GM23338 (cell line): ENCODE measurements at regions not wholly inside any gene's neighbourhood (a gene's known extent, or its start where the extent isn't known, plus 50 kb on each side); places are given as distances from the start of the nearest gene placed in this dataset.

ENCODE experiments used
- ATAC-seq: fragments of 200-7000 bp; cut with Tn5 transposase; 3 replicates; pipeline ENCODE4 v1.9.1; 2020
- DNase-seq: peaks from one replicate; pipeline ENCODE4 v3.0.0-alpha.2; 2015; ENCODE audit warnings: low spot score
- H2AFZ ChIP-seq: fragments of 200-600 bp; sonication (generic); 2 replicates; pipeline ENCODE4 v1.8.0; 2016; ENCODE audit warnings: antibody characterized with exemption, mild to moderate bottlenecking, moderate library complexity
- H3F3A ChIP-seq: fragments of 200-600 bp; sonication (generic); replicated peaks from 2 replicates; pipeline ENCODE4 v1.8.0; 2017; ENCODE audit warnings: antibody characterized with exemption, mixed run types, low read depth
- H3K27ac ChIP-seq: fragments of 200-600 bp; sonication (generic); 2 replicates; pipeline ENCODE4 v1.6.1; 2016; ENCODE audit warnings: low read depth
- H3K27me3 ChIP-seq: fragments of 200-600 bp; sonication (generic); 2 replicates; pipeline ENCODE4 v1.8.0; 2016; ENCODE audit warnings: mild to moderate bottlenecking, mixed run types, moderate library complexity; ENCODE audit not compliant: insufficient read depth
- H3K36me3 ChIP-seq: fragments of 200-600 bp; sonication (generic); 2 replicates; pipeline ENCODE4 v1.8.0; 2016; ENCODE audit warnings: mild to moderate bottlenecking; ENCODE audit not compliant: insufficient read depth
- H3K4me1 ChIP-seq: fragments of 200-600 bp; sonication (generic); 2 replicates; pipeline ENCODE4 v1.8.0; 2016; ENCODE audit warnings: mild to moderate bottlenecking, moderate library complexity; ENCODE audit not compliant: insufficient read depth
- H3K4me2 ChIP-seq: fragments of 200-600 bp; sonication (generic); 2 replicates; pipeline ENCODE4 v1.7.1; 2017; ENCODE audit warnings: mixed run types
- H3K4me3 ChIP-seq: fragments of 200-600 bp; sonication (generic); 2 replicates; pipeline ENCODE4 v1.6.1; 2016; ENCODE audit warnings: mixed run types
- H3K79me2 ChIP-seq: fragments of 200-600 bp; sonication (generic); replicated peaks from 2 replicates; pipeline ENCODE4 v1.8.0; 2017; ENCODE audit warnings: mild to moderate bottlenecking; ENCODE audit not compliant: insufficient read depth
- H3K9me2 ChIP-seq: fragments of 200-600 bp; sonication (generic); 2 replicates; pipeline ENCODE4 v1.8.0; 2017; ENCODE audit not compliant: insufficient read depth
- H4K20me1 ChIP-seq: fragments of 200-600 bp; sonication (generic); replicated peaks from 2 replicates; pipeline ENCODE4 v1.8.0; 2017; ENCODE audit warnings: mild to moderate bottlenecking; ENCODE audit not compliant: insufficient read depth
- H3K27ac Mint-ChIP-seq: 2 replicates; pipeline ENCODE4 v1.8.0; 2020; ENCODE audit warnings: inconsistent platforms, mild to moderate bottlenecking, moderate library complexity, mixed read lengths
- H3K27me3 Mint-ChIP-seq: 3 replicates; pipeline ENCODE4 v1.8.0; 2022; ENCODE audit warnings: low read depth, mild to moderate bottlenecking, moderate library complexity, mixed read lengths, inconsistent platforms; ENCODE audit not compliant: insufficient read depth, poor library complexity
- H3K36me3 Mint-ChIP-seq: 3 replicates; pipeline ENCODE4 v1.8.0; 2021; ENCODE audit warnings: low read depth, mild to moderate bottlenecking, inconsistent platforms, moderate library complexity, mixed read lengths
- H3K4me1 Mint-ChIP-seq: 3 replicates; pipeline ENCODE4 v1.8.0; 2020; ENCODE audit warnings: mild to moderate bottlenecking, inconsistent platforms, mixed read lengths
- H3K4me3 Mint-ChIP-seq: 3 replicates; pipeline ENCODE4 v1.8.0; 2021; ENCODE audit warnings: moderate library complexity, mild to moderate bottlenecking, inconsistent platforms, mixed read lengths
- H3K9me3 Mint-ChIP-seq: 3 replicates; pipeline ENCODE4 v1.8.0; 2020; ENCODE audit warnings: moderate library complexity, mild to moderate bottlenecking, inconsistent platforms, mixed read lengths
- CREB1 ChIP-seq: fragments of 250-450 bp; sonication (Bioruptor Pico); IDR thresholded peaks from 2 replicates; pipeline ENCODE4 v1.5.0; 2020; ENCODE audit warnings: low read depth, mild to moderate bottlenecking, moderate library complexity
- CTCF ChIP-seq, 2 experiments: fragments of 200-600 bp in 1 of 2; sonication (generic) in 1 of 2; conservative IDR thresholded peaks; 2 replicates each; pipeline versions ENCODE4 v1.5.1 to v1.6.1; 2016 to 2017; ENCODE audit warnings: antibody characterized with exemption in 2 of 2, low read depth in 2 of 2, mild to moderate bottlenecking in 2 of 2, moderate library complexity in 1 of 2
- ETS1 ChIP-seq: IDR thresholded peaks from 2 replicates; pipeline ENCODE4 v1.6.1; 2016; ENCODE audit warnings: antibody characterized with exemption
- JUNB ChIP-seq: IDR thresholded peaks from one replicate; pipeline ENCODE4 v1.6.1; 2016; ENCODE audit warnings: antibody characterized with exemption; ENCODE audit not compliant: unreplicated experiment
- POLR2AphosphoS5 ChIP-seq: IDR thresholded peaks from 2 replicates; pipeline ENCODE4 v1.6.1; 2016; ENCODE audit warnings: antibody characterized with exemption, low read depth
- STAT1 ChIP-seq: IDR thresholded peaks from one replicate; pipeline ENCODE4 v1.6.1; 2016; ENCODE audit warnings: antibody characterized with exemption; ENCODE audit not compliant: unreplicated experiment
- TF ChIP-seq, protein P1 (sequence below): fragments of 250-450 bp; sonication (Bioruptor Pico); IDR thresholded peaks from 2 replicates; pipeline ENCODE4 v1.5.0; 2020; ENCODE audit warnings: mild to moderate bottlenecking, moderate library complexity

- TF ChIP-seq, protein P1, sequence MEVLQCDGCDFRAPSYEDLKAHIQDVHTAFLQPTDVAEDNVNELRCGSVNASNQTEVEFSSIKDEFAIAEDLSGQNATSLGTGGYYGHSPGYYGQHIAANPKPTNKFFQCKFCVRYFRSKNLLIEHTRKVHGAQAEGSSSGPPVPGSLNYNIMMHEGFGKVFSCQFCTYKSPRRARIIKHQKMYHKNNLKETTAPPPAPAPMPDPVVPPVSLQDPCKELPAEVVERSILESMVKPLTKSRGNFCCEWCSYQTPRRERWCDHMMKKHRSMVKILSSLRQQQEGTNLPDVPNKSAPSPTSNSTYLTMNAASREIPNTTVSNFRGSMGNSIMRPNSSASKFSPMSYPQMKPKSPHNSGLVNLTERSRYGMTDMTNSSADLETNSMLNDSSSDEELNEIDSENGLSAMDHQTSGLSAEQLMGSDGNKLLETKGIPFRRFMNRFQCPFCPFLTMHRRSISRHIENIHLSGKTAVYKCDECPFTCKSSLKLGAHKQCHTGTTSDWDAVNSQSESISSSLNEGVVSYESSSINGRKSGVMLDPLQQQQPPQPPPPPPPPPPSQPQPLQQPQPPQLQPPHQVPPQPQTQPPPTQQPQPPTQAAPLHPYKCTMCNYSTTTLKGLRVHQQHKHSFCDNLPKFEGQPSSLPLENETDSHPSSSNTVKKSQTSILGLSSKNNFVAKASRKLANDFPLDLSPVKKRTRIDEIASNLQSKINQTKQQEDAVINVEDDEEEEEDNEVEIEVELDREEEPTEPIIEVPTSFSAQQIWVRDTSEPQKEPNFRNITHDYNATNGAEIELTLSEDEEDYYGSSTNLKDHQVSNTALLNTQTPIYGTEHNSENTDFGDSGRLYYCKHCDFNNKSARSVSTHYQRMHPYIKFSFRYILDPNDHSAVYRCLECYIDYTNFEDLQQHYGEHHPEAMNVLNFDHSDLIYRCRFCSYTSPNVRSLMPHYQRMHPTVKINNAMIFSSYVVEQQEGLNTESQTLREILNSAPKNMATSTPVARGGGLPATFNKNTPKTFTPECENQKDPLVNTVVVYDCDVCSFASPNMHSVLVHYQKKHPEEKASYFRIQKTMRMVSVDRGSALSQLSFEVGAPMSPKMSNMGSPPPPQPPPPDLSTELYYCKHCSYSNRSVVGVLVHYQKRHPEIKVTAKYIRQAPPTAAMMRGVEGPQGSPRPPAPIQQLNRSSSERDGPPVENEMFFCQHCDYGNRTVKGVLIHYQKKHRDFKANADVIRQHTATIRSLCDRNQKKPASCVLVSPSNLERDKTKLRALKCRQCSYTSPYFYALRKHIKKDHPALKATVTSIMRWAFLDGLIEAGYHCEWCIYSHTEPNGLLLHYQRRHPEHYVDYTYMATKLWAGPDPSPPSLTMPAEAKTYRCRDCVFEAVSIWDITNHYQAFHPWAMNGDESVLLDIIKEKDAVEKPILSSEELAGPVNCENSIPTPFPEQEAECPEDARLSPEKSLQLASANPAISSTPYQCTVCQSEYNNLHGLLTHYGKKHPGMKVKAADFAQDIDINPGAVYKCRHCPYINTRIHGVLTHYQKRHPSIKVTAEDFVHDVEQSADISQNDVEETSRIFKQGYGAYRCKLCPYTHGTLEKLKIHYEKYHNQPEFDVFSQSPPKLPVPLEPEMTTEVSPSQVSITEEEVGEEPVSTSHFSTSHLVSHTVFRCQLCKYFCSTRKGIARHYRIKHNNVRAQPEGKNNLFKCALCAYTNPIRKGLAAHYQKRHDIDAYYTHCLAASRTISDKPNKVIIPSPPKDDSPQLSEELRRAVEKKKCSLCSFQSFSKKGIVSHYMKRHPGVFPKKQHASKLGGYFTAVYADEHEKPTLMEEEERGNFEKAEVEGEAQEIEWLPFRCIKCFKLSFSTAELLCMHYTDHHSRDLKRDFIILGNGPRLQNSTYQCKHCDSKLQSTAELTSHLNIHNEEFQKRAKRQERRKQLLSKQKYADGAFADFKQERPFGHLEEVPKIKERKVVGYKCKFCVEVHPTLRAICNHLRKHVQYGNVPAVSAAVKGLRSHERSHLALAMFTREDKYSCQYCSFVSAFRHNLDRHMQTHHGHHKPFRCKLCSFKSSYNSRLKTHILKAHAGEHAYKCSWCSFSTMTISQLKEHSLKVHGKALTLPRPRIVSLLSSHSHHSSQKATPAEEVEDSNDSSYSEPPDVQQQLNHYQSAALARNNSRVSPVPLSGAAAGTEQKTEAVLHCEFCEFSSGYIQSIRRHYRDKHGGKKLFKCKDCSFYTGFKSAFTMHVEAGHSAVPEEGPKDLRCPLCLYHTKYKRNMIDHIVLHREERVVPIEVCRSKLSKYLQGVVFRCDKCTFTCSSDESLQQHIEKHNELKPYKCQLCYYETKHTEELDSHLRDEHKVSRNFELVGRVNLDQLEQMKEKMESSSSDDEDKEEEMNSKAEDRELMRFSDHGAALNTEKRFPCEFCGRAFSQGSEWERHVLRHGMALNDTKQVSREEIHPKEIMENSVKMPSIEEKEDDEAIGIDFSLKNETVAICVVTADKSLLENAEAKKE (CRISPR knock-in tag), result no peak
- TF ChIP-seq STAT1 (no peak), JUNB (no peak), ETS1 (no peak), CREB1 (CRISPR knock-in tag) (no peak)
Observed at GRCh38 chr22:34108168-34108567, 187.9 kb upstream of the LARGE1 start (continued).

- H2AFZ ChIP-seq, result peak overlapping the region; percentile 66
- H3K4me1 ChIP-seq, result 0 out of 2 replicates have a peak, but pooled peaks cover 4% of the 10 kb centered on the region
- no peaks in the 10 kb centered on the region for H3K36me3 ChIP-seq
- H3K36me3 Mint-ChIP-seq, result no peaks in the 10 kb centered on the region
- peak; percentile 80 for DNase-seq
- H3K4me2 ChIP-seq, result no peak overlapping the region
- H3K4me3 Mint-ChIP-seq, result no peak overlapping the region
- peaks cover 12% of the 10 kb centered on the region; the same call in 2 of the 3 replicates for H3K9me3 Mint-ChIP-seq
- no peak overlapping the region for H3K4me3 ChIP-seq
- H4K20me1 ChIP-seq, result no peaks in the 10 kb centered on the region
- H3K79me2 ChIP-seq, result no peaks in the 10 kb centered on the region
- H3K4me1 Mint-ChIP-seq, result peaks cover 3% of the 10 kb centered on the region; the same call in 1 of the 3 replicates
- TF ChIP-seq STAT1, result no peak
- TF ChIP-seq CTCF (conservative IDR thresholded peaks at IDR 0.05; ENCODE audit: low read depth in 2 of 2), result peak; percentile 78 to 80
- no peak for TF ChIP-seq POLR2AphosphoS5
- H3F3A ChIP-seq, result no peaks in the 10 kb centered on the region
- H3K9me2 ChIP-seq, result peaks cover 3% of the 10 kb centered on the region; the same call in 1 of the 2 replicates
- peak; percentile 96 for ATAC-seq
- H3K27me3 ChIP-seq, result no peaks in the 10 kb centered on the region
- H3K27me3 Mint-ChIP-seq, result peaks cover 7% of the 10 kb centered on the region
- no peak overlapping the region for H3K27ac ChIP-seq
- H3K27ac Mint-ChIP-seq, result no peak overlapping the region
Observed at GRCh38 chr22:34111210-34111824, 191.0 kb upstream of the LARGE1 start.
